CD14-positive monocyte (primary cell): ENCODE measurements at regions not wholly inside any gene's neighbourhood (a gene's known extent, or its start where the extent isn't known, plus 50 kb on each side); places are given as distances from the start of the nearest gene placed in this dataset.

ENCODE experiments used
- DNase-seq, 3 donors: peaks; one replicate each; pipeline ENCODE4 v3.0.0-alpha.2; 2011 to 2022
- H2AFZ ChIP-seq: 2 replicates; pipeline ENCODE4 v1.6.0; 2012; ENCODE audit warnings: mild to moderate bottlenecking, low read depth, low read length, inconsistent platforms; ENCODE audit not compliant: insufficient read depth, poor library complexity, severe bottlenecking
- H3K27ac ChIP-seq, 2 donors: 1 replicate in 1 of 2; 2 replicates in 1 of 2; pipeline ENCODE4 v1.5.1; 2012 to 2013; ENCODE audit warnings: low read length in 2 of 2, control low read depth in 1 of 2, inconsistent platforms in 1 of 2, low read depth in 1 of 2, mild to moderate bottlenecking in 1 of 2
- H3K27me3 ChIP-seq, 2 donors: one replicate each; pipeline versions ENCODE4 v1.6.0 to v1.6.1; 2011 to 2013; ENCODE audit warnings: low read length in 2 of 2; ENCODE audit not compliant: control insufficient read depth in 2 of 2, insufficient read depth in 2 of 2
- H3K36me3 ChIP-seq, 2 donors: replicated peaks in 1 of 2; 1 replicate in 1 of 2; 2 replicates in 1 of 2; pipeline versions ENCODE4 v1.5.1 to v1.6.1; 2012 to 2013; ENCODE audit warnings: low read length in 2 of 2, control low read depth in 1 of 2, inconsistent platforms in 1 of 2, mild to moderate bottlenecking in 1 of 2; ENCODE audit not compliant: insufficient read depth in 2 of 2, control insufficient read depth in 1 of 2
- H3K4me1 ChIP-seq, 2 donors: 1 replicate in 1 of 2; 2 replicates in 1 of 2; pipeline versions ENCODE4 v1.5.1 to v1.6.1; 2012 to 2013; ENCODE audit warnings: low read length in 2 of 2, control low read depth in 1 of 2, inconsistent platforms in 1 of 2, mild to moderate bottlenecking in 1 of 2, moderate library complexity in 1 of 2; ENCODE audit not compliant: insufficient read depth in 2 of 2, control insufficient read depth in 1 of 2
- H3K4me2 ChIP-seq: replicated peaks from 2 replicates; pipeline ENCODE3; 2012; ENCODE audit warnings: low read length, moderate library complexity, mild to moderate bottlenecking; ENCODE audit not compliant: poor library complexity, severe bottlenecking; ENCODE audit errors: extremely low read depth
- H3K4me3 ChIP-seq, 3 experiments: fragments of 200-600 bp in 1 of 3; sonication (generic) in 1 of 3; replicated peaks in 1 of 3; 1 replicate in 2 of 3; 2 replicates in 1 of 3; pipeline ENCODE4 v1.5.1; 2011 to 2013; ENCODE audit warnings: low read length in 3 of 3, mild to moderate bottlenecking in 3 of 3, control low read depth in 2 of 3, low read depth in 2 of 3, inconsistent platforms in 1 of 3, moderate library complexity in 1 of 3
- H3K79me2 ChIP-seq: 2 replicates; pipeline ENCODE4 v1.6.0; 2012; ENCODE audit warnings: mild to moderate bottlenecking, control low read depth, inconsistent platforms, low read length, moderate library complexity; ENCODE audit not compliant: insufficient read depth
- H3K9ac ChIP-seq: 2 replicates; pipeline ENCODE4 v1.6.0; 2017; ENCODE audit warnings: low read length, mild to moderate bottlenecking; ENCODE audit not compliant: insufficient read depth, poor library complexity, severe bottlenecking
- H3K9me3 ChIP-seq, 2 donors: replicated peaks in 1 of 2; 1 replicate in 1 of 2; 2 replicates in 1 of 2; pipeline versions ENCODE4 v1.5.1 to v1.6.1; 2012 to 2013; ENCODE audit warnings: low read length in 2 of 2, control low read depth in 1 of 2; ENCODE audit not compliant: control insufficient read depth in 1 of 2, insufficient read depth in 1 of 2
- H4K20me1 ChIP-seq: 2 replicates; pipeline ENCODE4 v1.6.0; 2012; ENCODE audit warnings: mild to moderate bottlenecking, low read length, control low read depth, moderate library complexity; ENCODE audit not compliant: insufficient read depth
- H3K27ac Mint-ChIP-seq, 7 donors: one replicate each; pipeline ENCODE4 v1.8.0; 2020; ENCODE audit warnings: mild to moderate bottlenecking in 7 of 7, mixed read lengths in 7 of 7, moderate library complexity in 6 of 7, inconsistent platforms in 2 of 7
- H3K27me3 Mint-ChIP-seq, 3 donors: one replicate each; pipeline ENCODE4 v1.8.0; 2021 to 2022; ENCODE audit warnings: low read depth in 3 of 3, mild to moderate bottlenecking in 3 of 3, mixed read lengths in 3 of 3, moderate library complexity in 3 of 3, inconsistent platforms in 1 of 3
- H3K36me3 Mint-ChIP-seq, 2 donors: one replicate each; pipeline ENCODE4 v1.8.0; 2020; ENCODE audit warnings: mixed read lengths in 2 of 2, inconsistent platforms in 1 of 2, mild to moderate bottlenecking in 1 of 2
- H3K4me1 Mint-ChIP-seq: one replicate; pipeline ENCODE4 v1.8.0; 2020; ENCODE audit warnings: mild to moderate bottlenecking, mixed read lengths
- H3K4me3 Mint-ChIP-seq, 2 donors: one replicate each; pipeline ENCODE4 v1.8.0; 2020; ENCODE audit warnings: mild to moderate bottlenecking in 2 of 2, mixed read lengths in 2 of 2, moderate library complexity in 1 of 2
- H3K9me3 Mint-ChIP-seq, 7 donors: one replicate each; pipeline ENCODE4 v1.8.0; 2020 to 2022; ENCODE audit warnings: mixed read lengths in 7 of 7, mild to moderate bottlenecking in 6 of 7, moderate library complexity in 6 of 7, inconsistent platforms in 2 of 7
- WGBS: methylation state at CpG from one replicate; pipeline ENCODE4 v1.1.5; 2013; ENCODE audit warnings: missing lambda C conversion rate; ENCODE audit not compliant: insufficient coverage; 5-methylcytosine and 5-hydroxymethylcytosine counted together
- intact Hi-C, 2 donors: fragments of 100-400 bp; cut with micrococcal nuclease; formaldehyde crosslinking; loops; one replicate each; pipeline versions ENCODE4 v1.15.0 to v1.15.1; 2023
- TF ChIP-seq, protein P1 (sequence below): fragments of 200-600 bp; IDR thresholded peaks from one replicate; pipeline ENCODE4 v1.8.0; 2022; ENCODE audit warnings: antibody characterized with exemption, mild to moderate bottlenecking

DNA sequence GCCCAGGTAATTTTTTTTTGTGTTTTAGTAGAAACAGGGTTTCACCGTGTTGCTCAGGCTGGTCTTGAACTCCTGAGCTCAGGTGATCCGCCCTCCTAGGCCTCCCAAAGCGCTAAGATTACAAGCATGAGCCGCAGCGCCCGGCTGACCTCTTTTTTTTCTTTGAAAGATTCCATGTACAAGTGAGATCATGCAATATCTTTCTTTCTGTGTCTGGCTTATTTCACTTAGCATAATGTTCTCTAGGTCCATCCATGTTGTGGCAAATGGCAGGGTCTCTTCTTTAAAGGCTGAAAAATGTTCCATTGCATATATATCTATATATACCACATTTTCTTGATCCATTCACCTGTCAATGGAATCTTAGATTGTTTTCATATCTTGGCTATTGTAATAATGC, 255.0 kb upstream of the MYOCD start:
- Mint-ChIP-seq H3K4me1 (no peaks in the 10 kb centered on the region), H3K4me3 (no peak overlapping the region), H3K27ac (no peak overlapping the region), H3K9me3 (peaks cover 11 to 34% (median 29%) of the 10 kb centered on the region in 7 donors), H3K36me3 (no peaks in the 10 kb centered on the region), H3K27me3 (peaks cover 0 to 2% (median 0%) of the 10 kb centered on the region in 3 donors)
- Histone ChIP-seq H3K4me2 (no peak overlapping the region), H3K9ac (no peak overlapping the region), H3K27ac (no peak overlapping the region), H3K4me1 (no peaks in the 10 kb centered on the region), H3K9me3 (peaks cover 26 to 31% of the 10 kb centered on the region in 2 donors), H2AFZ (no peak overlapping the region), H4K20me1 (no peaks in the 10 kb centered on the region), H3K79me2 (no peaks in the 10 kb centered on the region), H3K27me3 (no peaks in the 10 kb centered on the region), H3K4me3 (no peak overlapping the region), H3K36me3 (no peaks in the 10 kb centered on the region)
- no peak for DNase-seq
- intact Hi-C loops = no loop called here
- TF ChIP-seq, protein P1, sequence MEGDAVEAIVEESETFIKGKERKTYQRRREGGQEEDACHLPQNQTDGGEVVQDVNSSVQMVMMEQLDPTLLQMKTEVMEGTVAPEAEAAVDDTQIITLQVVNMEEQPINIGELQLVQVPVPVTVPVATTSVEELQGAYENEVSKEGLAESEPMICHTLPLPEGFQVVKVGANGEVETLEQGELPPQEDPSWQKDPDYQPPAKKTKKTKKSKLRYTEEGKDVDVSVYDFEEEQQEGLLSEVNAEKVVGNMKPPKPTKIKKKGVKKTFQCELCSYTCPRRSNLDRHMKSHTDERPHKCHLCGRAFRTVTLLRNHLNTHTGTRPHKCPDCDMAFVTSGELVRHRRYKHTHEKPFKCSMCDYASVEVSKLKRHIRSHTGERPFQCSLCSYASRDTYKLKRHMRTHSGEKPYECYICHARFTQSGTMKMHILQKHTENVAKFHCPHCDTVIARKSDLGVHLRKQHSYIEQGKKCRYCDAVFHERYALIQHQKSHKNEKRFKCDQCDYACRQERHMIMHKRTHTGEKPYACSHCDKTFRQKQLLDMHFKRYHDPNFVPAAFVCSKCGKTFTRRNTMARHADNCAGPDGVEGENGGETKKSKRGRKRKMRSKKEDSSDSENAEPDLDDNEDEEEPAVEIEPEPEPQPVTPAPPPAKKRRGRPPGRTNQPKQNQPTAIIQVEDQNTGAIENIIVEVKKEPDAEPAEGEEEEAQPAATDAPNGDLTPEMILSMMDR = no peak
- WGBS = 86% methylated on average over 3 of the region's 6 CpGs

DNA sequence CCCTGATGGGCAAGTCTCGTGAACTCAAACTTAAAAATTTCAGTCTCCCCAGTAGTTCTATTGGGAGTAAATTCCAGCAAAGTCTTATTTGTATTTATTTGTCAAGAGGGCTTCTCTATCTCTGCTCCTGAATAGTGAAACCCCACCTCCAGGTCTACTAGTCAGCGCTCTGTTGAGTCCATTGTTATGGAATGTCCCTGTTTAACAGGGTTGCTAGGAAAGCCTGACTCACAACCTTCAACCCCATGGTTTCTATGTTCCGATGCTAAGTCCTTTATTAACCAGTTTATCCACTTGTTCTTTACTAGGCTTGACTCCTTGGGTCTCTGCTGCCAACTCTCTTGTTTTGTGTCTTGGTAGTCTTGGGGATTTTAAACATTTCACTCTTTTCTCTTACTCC, 250.7 kb upstream of the MYOCD start:
- no peak overlapping the region for H3K27ac Mint-ChIP-seq
- no peaks in the 10 kb centered on the region for H3K4me1 Mint-ChIP-seq
- Histone ChIP-seq H2AFZ (no peak overlapping the region), H3K9ac (no peak overlapping the region), H3K4me2 (no peak overlapping the region), H3K4me1 (no peaks in the 10 kb centered on the region), H3K4me3 (no peak overlapping the region), H3K27ac (no peak overlapping the region), H3K79me2 (no peaks in the 10 kb centered on the region), H4K20me1 (no peaks in the 10 kb centered on the region), H3K36me3 (no peaks in the 10 kb centered on the region), H3K9me3 (peaks cover 34 to 37% of the 10 kb centered on the region in 2 donors), H3K27me3 (no peaks in the 10 kb centered on the region)
- no peaks in the 10 kb centered on the region for H3K36me3 Mint-ChIP-seq
- H3K9me3 Mint-ChIP-seq = peaks cover 11 to 39% (median 28%) of the 10 kb centered on the region in 7 donors
- no CpG with 5 or more reads among the region's 3 CpGs for WGBS
- no peak overlapping the region for H3K4me3 Mint-ChIP-seq
- intact Hi-C loops = no loop called here
- peaks cover 0 to 2% (median 0%) of the 10 kb centered on the region in 3 donors for H3K27me3 Mint-ChIP-seq
- TF ChIP-seq, protein P1 = no peak
- no peak for DNase-seq
